Amniotic stem cell (primary cell): ENCODE measurements at regions not wholly inside any gene's neighbourhood (a gene's known extent, or its start where the extent isn't known, plus 50 kb on each side); places are given as distances from the start of the nearest gene placed in this dataset.

ENCODE experiments used
- DNase-seq: peaks from one replicate; lab custom pipeline; 2025; lab: John Stamatoyannopoulos, UW

DNA sequence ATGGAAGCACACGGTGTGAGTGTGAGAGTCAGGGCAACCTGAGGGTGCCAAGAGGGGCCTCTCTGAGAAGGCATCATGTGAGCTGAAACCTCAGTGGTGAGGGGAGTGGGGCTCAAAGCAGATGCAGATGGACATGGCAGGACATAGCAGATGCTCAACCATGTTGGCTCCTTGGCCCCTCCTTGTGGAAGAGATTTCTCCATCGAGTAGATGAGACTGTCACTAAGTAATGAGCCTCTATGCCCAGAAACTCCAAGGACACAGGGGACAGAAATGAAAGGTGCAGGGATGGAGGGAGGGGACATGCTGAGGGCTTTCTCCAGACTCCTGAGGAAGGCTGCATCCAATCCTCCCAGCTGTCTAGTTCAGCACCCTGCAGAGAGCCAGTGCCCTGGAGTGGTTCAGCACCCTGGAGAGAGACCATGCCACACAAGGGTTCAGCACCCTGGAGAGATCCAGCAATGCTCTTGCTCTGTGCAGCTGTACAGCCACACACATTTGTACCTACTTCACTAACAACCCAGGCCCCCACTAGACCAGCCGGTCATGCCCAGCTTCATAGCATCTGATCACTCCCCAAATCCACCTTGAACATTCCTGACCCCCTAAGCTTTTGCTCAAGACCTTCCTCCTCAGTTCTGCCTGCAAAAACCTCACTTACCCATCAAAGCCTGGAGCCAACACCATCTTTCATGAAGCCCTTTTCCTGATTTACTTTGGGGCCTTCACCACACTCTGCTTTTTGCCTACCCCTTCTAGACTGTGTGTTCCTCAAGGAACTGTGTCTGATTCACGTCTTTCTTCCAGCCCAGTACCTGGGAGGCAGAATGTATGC, 252.0 kb downstream of the CTTN start:
- no peak for DNase-seq

DNA sequence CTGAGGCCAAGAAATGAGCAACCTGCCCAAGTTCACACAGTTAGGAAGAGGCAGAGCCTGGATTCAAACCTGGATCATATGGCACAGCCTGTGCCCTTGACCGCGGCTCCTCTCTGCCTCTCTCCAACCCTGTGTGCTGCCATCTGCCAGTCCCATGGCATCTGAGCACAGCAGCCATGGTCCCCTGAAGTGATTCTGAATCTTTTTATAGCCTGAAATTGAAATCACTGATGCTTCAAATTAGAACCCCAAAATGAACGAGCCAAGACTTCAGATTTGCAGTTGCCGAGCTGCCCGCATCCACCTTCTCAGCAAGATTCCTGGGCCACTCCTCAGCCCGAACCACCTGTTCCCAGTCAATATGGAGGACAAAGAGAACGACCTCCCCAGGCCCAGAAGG, 252.7 kb downstream of the CTTN start:
- no peak for DNase-seq

- no peak for DNase-seq
Observed at GRCh38 chr11:70654016-70654415, 255.7 kb downstream of the CTTN start.

GRCh38 chr11:70655816-70656215, 257.5 kb downstream of the CTTN start:
- DNase-seq = no peak

GRCh38 chr11:70656252-70656651, 257.9 kb downstream of the CTTN start:
- DNase-seq = no peak

- no peak for DNase-seq
Observed at GRCh38 chr11:70660059-70660888, 261.9 kb downstream of the CTTN start.

DNA sequence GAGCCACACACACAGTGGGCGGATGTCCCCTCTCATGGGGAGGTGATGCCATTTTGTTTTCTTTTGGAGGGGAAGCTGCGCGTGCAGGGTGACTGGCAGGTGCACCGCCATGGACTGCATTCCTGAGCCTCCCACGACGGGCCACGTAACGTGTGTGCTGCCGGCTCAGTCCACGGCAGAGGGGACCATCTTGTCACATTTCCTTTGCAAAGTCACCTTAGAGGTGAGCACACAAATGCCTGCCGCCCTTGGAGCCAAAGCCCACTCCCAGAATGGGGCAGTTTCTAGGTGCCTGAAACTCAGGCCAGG, 262.5 kb downstream of the CTTN start:
- no peak for DNase-seq

GRCh38 chr11:70661761-70662501, 263.6 kb downstream of the CTTN start:
- DNase-seq = no peak

DNA sequence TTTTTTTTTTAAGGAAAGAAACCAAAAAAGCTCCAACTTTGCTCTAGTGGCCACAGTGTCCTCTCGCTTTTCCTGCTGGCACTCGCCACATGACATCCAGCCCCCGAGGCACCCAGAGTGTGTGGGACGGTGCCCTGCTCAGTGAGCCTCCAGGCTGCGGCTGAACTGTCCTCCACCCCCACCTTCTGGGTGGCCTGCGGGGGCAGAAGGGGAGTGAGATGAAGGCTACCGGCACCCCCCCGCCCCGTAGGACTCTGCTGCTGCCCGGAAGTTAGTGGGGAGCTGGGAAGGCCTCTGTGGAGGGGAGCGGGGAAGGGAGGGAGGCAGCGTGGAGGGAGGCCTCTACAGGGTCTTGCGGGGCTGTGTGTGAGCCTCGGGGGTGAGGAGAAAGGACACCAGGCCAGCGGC, 264.4 kb downstream of the CTTN start:
- DNase-seq = no peak

- no peak for DNase-seq
Observed at GRCh38 chr11:70663815-70664214, 265.5 kb downstream of the CTTN start.

DNA sequence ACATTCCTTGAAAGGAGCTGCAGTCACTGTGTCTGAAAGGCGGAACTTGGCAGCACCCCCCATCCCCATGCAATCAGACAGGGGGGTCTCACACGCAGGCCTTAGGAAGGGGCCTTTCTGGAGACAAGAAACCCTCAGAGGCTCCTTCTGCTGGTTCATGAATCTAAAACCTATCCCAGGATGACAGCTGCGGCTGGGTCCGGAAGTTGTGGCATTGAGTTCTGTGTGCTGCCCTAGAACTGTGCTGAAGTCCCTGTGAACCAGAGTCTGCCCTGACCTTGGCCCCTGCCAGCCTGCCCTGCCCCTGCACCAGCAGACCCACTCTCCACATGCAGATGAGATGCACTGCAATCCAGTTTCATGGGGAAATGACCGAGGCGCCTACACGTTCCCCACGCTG, 268.0 kb downstream of the CTTN start:
- no peak for DNase-seq

GRCh38 chr11:70667767-70668166, 269.4 kb downstream of the CTTN start:
- DNase-seq = no peak

- no peak for DNase-seq
Observed at GRCh38 chr11:70668204-70669202, 270.2 kb downstream of the CTTN start.

GRCh38 chr11:70669281-70669680, 271.0 kb downstream of the CTTN start:
- DNase-seq = no peak

- DNase-seq = no peak
Observed at GRCh38 chr11:70669871-70670675, 271.7 kb downstream of the CTTN start.

- no peak for DNase-seq
Observed at GRCh38 chr11:70670676-70671034, 272.3 kb downstream of the CTTN start.

- no peak for DNase-seq
Observed at GRCh38 chr11:70671083-70671482, 272.8 kb downstream of the CTTN start.

- no peak for DNase-seq
Observed at GRCh38 chr11:70671611-70672010, 273.3 kb downstream of the CTTN start.

GRCh38 chr11:70672991-70673653, 274.8 kb downstream of the CTTN start:
- no peak for DNase-seq

DNA sequence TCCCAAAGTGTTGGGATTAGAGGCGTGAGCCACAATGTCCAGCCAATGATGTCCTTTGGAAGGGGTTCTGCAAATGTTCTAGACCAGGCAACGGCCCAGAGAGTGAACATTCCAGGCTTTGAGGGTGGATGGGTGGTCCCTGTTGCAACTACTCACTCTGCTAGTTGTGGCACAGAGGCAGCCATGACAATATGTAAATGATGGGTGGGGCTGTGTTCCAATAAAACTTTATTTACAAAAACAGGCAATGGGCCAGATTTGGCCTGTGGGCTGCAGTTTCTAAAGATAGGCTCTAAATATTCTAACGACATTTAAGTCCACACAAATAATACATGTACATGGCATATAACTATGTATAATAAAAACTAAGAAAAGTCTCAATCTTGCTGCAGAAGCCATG, 276.3 kb downstream of the CTTN start:
- DNase-seq = no peak
